ENCODE measurements at regions not wholly inside any gene's neighbourhood (a gene's known extent, or its start where the extent isn't known, plus 50 kb on each side); places are given as distances from the start of the nearest gene placed in this dataset.
A peak's percentile ranks its signal among the peaks of the same experiment; 100 is the strongest.
"Not testable (repeated sequence)": the region's sequence is repeated elsewhere in the genome, so short reads cannot be mapped to it uniquely, and the experiment has no call there.

GRCh38 chr4:9110700-9111099 is 59.5 kb upstream of the FAM90A26 start:
- not testable (repeated sequence) for DNase-seq (ENCODE audit: low spot score)

DNA sequence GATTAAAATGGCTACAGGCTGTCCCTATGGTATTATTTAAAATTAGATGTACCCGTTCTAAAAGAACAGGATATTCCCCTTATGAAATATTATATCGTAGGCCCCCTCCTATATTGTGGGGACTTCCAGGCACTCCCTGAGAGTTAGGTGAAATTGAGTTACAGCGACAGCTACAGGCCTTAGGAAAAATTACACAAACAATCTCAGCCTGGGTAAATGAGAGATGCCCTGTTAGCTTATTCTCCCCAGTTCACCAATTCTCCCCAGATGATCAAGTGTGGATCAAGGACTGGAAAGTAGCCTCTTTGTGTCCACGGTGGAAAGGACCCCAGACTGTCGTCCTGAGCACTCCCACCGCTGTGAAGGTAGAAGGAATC is 67.1 kb upstream of the FAM90A26 start:
- not testable (repeated sequence) for DNase-seq (ENCODE audit: low spot score)

DNA sequence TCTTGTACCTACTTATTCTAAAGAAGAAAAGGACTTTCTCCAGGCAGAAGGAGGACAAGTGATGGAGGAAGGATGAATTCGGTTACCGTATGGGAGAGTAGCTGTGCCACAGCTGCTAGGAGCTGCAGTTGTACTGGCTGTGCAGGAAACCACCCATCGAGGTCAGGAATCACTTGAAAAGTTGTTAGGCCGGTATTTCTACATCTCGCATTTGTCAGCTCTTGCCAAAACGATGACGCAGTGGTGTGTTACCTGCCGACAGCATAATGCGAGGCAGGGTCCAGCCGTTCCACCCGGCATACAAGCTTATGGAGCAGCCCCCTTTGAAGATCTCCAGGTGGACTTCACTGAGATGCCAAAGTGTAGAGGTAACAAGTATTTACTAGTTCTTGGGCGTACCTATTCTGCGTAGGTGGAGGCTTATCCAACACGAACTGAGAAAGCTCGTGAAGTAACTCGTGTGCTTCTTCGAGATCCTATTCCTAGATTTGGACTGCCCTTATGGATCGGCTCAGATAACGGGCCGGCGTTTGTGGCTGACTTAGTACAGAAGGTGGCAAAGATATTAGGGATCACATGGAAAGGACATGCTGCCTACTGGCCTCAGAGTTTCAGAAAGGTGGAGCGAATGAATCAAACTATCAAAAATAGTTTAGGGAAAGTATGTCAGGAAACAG is 67.6 kb upstream of the FAM90A26 start:
- not testable (repeated sequence) for DNase-seq (ENCODE audit: low spot score)

DNA sequence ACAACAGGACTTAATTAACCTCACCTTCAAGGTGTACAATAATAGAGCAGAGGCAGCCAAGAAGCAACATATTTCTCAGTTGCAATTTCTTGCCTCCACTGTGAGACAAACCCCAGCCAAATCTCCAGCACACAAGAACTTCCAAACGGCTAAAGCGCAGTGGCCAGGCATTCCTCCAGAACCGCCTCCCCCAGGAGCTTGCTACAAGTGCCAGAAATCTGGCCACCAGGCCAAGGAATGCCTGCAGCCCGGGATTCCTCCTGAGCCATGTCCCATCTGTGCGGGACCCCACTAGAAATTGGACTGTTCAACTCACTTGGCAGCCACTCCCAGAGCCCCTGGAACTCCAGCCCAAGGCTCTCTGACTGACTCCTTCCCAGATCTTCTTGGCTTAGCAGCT is 73.9 kb upstream of the FAM90A26 start:
- DNase-seq (ENCODE audit: low spot score) = not testable (repeated sequence)

DNA sequence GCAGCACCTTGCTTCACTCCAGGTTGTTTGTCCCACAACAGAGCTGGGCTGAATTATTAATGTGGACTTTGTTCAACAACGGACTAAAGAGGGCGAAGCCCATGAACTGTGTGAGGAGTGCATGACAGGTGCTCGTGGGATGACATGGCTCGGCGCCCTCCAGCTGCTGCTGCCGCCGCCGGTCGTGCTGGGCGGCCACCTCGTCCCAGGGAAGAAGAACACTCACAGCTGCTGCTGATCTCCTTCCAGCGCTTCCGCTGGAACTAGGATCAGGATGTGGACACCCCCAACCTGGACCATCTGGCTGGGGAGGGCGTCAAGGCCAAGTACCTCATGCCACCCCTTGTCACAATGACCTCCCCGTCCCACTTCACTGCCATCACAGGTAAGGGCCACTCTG is 91.4 kb upstream of the FAM90A26 start:
- DNase-seq (ENCODE audit: low spot score) = not testable (repeated sequence)

DNA sequence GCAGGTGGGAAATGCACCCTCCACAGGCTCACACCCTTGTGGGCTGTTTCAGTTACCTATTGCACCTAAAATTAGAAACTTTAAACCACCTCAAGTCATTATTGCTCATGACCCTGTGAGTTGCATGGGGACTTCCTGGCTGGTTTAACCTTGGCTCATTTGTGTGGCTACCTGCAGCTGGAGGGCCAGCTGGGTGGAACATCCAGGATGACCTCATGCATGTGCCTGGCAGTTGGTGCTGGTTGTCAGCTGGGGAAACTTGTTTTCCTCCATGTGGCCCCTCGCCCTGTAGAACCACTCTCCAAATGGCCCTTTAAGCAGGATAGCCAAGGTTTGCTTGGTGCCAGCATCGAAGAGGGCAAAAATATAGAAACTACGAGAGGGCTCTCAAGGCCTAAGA is 93.2 kb upstream of the FAM90A26 start:
- DNase-seq (ENCODE audit: low spot score) = not testable (repeated sequence)

GRCh38 chr4:9076486-9076885 is 93.7 kb upstream of the FAM90A26 start:
- not testable (repeated sequence) for DNase-seq (ENCODE audit: low spot score)

DNA sequence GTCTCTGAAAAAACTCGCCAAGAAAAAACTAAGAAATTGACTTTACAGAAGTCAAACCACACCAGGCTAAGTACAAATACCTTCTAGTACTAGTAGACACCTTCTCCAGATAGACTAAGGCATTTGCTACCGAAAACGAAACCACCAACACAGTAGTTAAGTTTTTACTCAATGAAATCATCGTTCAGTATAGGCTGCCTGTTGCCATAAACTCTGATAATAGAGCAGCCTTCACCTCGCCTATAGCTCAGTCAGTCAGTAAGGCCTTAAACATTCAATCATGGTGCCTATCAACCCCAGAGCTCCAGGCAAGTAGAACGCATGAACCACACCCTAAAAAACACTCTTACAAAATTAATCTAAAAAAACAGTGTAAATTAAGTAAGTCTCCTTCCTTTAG is 96.8 kb upstream of the FAM90A26 start:
- not testable (repeated sequence) for DNase-seq (ENCODE audit: low spot score)

- not testable (repeated sequence) for DNase-seq (ENCODE audit: low spot score)
Observed at GRCh38 chr4:9072521-9073220, 97.5 kb upstream of the FAM90A26 start.

DNA sequence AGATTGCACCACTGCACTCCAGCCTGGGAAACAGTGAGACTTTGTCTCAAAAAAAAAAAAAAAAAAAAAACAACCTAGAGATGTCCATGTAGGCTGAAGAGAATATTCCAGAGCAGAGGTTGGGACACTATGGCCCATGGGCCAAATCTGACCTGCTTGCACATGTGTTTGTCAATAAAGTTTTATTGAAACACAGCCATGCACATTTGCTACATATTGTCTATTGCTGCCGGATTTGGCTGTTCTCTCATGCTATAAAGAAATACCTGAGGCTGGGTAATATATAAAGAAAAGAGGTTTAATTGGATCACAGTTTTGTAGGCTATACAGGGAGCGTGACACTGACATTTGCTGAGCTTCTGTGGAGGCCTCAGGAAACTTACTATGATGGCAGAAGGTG is 102.3 kb upstream of the FAM90A26 start:
- DNase-seq (ENCODE audit: low spot score) = not testable (repeated sequence)

DNA sequence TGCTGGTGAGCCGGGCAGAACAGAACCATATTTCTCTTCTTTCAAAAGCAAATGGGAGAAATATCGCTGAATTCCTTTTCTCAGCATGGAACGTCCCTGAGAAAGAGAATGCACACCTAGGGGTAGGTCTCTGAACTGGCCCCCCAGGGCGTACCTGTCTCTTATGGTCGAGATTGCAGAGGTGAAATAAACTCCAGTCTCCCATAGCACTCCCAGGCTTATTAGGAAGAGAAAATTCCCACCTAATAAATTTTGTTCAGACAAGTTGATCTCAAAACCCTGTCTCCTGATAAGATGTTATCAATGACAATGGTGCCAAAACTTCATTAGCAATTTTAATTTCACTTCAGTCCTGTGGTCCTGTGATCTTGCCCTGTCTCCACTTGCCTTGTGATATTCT is 106.6 kb upstream of the FAM90A26 start:
- not testable (repeated sequence) for DNase-seq (ENCODE audit: low spot score)

- not testable (repeated sequence) for DNase-seq (ENCODE audit: low spot score)
Observed at GRCh38 chr4:9024866-9025265, 145.3 kb upstream of the FAM90A26 start.

DNA sequence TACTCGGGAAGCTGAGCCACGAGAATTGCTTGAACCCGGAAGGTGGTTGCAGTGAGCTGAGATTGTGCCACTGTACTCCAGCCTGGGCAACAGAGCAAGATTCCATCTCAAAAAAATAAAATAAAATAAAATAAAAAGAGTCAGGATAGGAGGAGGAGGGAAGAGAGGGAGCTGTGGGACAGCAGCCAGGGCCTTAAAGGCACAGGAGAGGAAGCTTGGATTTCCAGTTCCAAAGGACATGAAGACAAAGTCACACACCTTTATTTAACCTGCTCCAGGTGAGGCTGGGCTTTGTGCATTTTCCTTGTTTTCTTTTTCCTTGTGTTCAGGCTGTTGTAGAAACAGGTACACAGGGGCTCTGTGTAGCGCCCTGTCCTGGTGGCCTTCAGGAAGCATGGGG is 138.2 kb upstream of the HMX1 start:
- not testable (repeated sequence) for DNase-seq (ENCODE audit: low spot score)

DNA sequence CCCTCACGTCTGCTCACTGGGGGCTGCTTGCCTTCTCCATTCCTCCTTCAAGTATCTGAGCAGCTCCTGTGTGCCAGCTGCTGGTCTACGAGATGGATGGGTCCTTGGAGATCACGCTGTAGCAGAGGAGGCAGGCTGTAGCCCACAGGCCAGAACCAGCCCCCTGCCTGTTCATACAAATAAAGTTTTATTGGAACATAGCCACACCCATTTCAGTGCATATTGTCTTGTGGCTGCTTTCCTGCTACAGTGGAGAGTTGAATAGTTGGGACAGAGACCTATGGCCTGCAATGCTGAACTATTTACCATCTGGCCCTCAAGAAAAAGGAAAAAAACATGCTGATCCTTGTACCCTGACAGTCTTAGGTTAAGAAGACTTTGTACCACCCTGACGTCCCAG is 136.8 kb upstream of the HMX1 start:
- not testable (repeated sequence) for DNase-seq (ENCODE audit: low spot score)

DNA sequence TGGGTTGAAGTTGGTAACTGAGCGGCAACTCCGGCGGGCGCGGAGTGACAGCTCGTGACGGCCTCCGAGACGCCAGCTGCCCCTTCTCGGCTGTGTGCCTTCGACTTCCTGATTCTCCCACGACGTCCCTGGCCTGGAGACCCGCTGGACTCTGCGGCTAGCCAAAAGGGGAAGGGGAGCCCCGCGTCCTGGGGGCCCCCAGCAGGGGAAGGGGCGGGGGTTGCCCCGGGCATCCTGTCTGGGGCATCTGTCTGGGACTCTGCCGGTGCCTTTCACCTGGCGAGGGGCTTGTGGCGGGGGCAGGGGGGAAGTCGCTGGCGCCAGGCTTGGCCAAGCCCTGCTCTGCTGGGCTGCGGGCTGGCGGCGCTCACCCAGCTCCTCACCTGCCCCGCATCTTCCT is 129.5 kb upstream of the HMX1 start:
- not testable (repeated sequence) for DNase-seq (ENCODE audit: low spot score)

DNA sequence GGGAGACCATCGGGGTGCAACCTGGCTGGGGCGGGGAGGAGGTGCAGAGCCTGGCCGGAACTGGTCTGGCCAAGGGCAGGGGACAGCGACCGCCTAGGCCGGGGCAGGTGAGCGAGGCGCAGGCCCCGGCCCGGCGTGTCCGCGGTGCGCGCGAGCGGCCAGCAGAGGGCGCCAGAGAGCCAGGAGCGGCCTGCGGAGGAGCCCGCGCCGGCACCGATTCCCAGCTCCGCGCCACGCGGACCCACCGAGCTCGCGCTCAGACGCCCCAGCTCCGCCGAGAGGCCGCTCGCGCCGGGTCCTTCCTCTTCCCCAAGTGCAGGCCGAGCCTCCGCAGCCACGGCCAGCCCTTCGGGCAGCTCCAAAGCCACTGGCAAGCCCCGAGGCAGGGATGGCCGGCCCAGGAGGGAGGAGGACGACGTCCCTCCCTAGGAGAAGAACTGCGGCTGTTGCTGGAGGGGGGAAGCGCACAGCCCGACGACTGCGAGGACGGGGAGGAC is 128.9 kb upstream of the HMX1 start:
- DNase-seq (ENCODE audit: low spot score) = peak; percentile 12

- DNase-seq (ENCODE audit: low spot score) = not testable (repeated sequence)
Observed at GRCh38 chr4:8992981-8993380, 121.3 kb upstream of the HMX1 start.

DNA sequence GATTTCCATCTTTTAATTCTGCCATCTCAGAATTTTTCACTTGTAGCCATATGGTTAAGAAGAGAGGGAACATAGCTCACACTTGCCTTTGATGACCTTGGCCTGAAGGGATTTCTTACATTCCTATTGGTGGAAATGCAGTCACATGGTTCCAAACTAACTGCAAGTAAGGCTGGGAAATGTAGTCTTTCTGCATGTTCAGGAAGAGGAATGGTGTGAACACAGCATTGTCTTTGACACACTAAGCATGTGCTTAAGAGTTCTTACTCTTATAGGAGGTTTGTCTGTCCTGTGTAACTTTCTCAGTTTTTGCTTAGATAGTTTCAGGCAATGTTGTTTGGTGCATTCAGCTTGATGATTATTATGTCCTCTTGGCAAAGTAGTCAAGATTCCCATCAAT is 119.8 kb upstream of the HMX1 start:
- DNase-seq (ENCODE audit: low spot score) = not testable (repeated sequence)

DNA sequence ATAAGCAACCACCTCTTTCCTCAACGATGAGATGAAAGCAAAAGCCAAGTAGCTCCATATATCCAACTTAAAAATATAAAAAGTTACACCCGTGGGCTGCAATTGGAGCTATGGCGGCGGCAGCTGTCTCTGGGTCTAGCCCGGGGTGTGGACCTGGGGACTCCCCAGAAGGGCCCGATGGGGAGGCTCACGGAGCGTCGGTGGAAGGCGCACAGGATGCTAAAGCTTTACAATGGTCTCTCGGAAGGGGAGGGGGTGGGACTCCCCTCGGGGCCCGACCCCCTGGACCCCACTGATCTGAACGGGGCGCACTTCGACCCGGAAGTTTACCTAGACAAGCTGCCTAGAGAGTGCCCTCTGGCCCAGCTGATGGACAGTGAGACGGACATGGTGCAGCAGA is 118.7 kb upstream of the HMX1 start:
- DNase-seq (ENCODE audit: low spot score) = not testable (repeated sequence)

GRCh38 chr4:8985786-8986185 is 114.1 kb upstream of the HMX1 start:
- not testable (repeated sequence) for DNase-seq (ENCODE audit: low spot score)

DNA sequence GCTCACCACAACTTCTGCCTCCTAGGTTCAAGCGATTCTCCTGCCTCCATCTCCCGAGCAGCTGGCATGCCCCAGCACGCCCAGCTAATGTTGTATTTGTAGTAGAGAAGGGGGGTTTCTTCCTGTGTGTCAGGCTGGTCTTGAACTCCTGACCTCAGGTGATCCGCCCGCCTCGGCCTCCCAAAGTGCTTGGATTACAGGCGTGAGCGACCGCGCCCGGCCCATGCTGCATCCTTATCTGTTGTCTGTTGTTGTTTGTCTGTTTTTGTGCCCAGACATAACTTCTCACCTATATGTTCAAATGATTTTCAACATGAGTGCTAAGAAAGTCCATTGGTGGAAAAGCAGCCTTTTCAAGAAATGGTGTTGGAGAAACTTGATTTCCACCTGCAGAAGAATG is 113.0 kb upstream of the HMX1 start:
- not testable (repeated sequence) for DNase-seq (ENCODE audit: low spot score)

GRCh38 chr4:8983921-8984320 is 112.3 kb upstream of the HMX1 start:
- not testable (repeated sequence) for DNase-seq (ENCODE audit: low spot score)

Data from SK-N-DZ (cell line).